A673 (cell line): ENCODE measurements at regions not wholly inside any gene's neighbourhood (a gene's known extent, or its start where the extent isn't known, plus 50 kb on each side); places are given as distances from the start of the nearest gene placed in this dataset.
"Not testable (repeated sequence)": the region's sequence is repeated elsewhere in the genome, so short reads cannot be mapped to it uniquely, and the experiment has no call there.

Experiments used
- BruUV-seq: library from RNA; stranded (reverse); fragments of 400-500 nt; replicated peaks from 2 replicates; lab custom pipeline; 2021; lab: Mats Ljungman, UMichigan
- CTCF ChIA-PET: fragments of 300-600 bp; sonication (Branson Sonifier 250); formaldehyde crosslinking; loops from one replicate; lab custom pipeline; 2022; ENCODE audit warnings: antibody characterized with exemption; lab: Charles Lee
- POLR2A ChIA-PET: fragments of 300-600 bp; sonication (Branson Sonifier 250); formaldehyde crosslinking; loops from one replicate; lab custom pipeline; 2022; ENCODE audit warnings: antibody characterized with exemption; ENCODE audit not compliant: low non-redundant PET; lab: Charles Lee
- DNase-seq: peaks from one replicate; pipeline ENCODE4 v3.0.0-alpha.2; 2015; ENCODE audit warnings: low spot score
- H3K27ac ChIP-seq: fragments of 200-600 bp; sonication (generic); 2 replicates; pipeline ENCODE4 v1.5.1; 2016; ENCODE audit warnings: mixed run types, low read depth, mild to moderate bottlenecking, mixed read lengths, antibody characterized with exemption, low read length; ENCODE audit not compliant: poor library complexity, severe bottlenecking
- H3K27me3 ChIP-seq: fragments of 200-600 bp; sonication (generic); replicated peaks from 2 replicates; pipeline ENCODE4 v1.6.1; 2017; ENCODE audit warnings: mixed run types, low read depth, mild to moderate bottlenecking, mixed read lengths, antibody characterized with exemption, low read length; ENCODE audit not compliant: insufficient read depth, poor library complexity
- H3K36me3 ChIP-seq: fragments of 200-600 bp; sonication (generic); 2 replicates; pipeline ENCODE4 v1.6.1; 2016; ENCODE audit warnings: mixed run types, mild to moderate bottlenecking, mixed read lengths, antibody characterized with exemption, low read length; ENCODE audit not compliant: insufficient read depth, poor library complexity, severe bottlenecking
- H3K4me1 ChIP-seq: fragments of 200-600 bp; sonication (generic); 2 replicates; pipeline ENCODE4 v1.6.1; 2017; ENCODE audit warnings: mixed run types, mild to moderate bottlenecking, mixed read lengths, antibody characterized with exemption, low read length; ENCODE audit not compliant: insufficient read depth, poor library complexity, severe bottlenecking
- H3K4me3 ChIP-seq: fragments of 200-600 bp; sonication (generic); 2 replicates; pipeline ENCODE4 v1.5.1; 2016; ENCODE audit warnings: low read depth, mixed run types, mild to moderate bottlenecking, mixed read lengths, low read length; ENCODE audit not compliant: poor library complexity, severe bottlenecking
- H3K9me3 ChIP-seq: fragments of 200-600 bp; sonication (generic); 2 replicates; pipeline ENCODE4 v1.6.1; 2016; ENCODE audit warnings: mixed run types, low read depth, mild to moderate bottlenecking, mixed read lengths, antibody characterized with exemption, low read length; ENCODE audit not compliant: poor library complexity, severe bottlenecking
- EZH2 ChIP-seq: fragments of 200-600 bp; sonication (generic); IDR thresholded peaks from 2 replicates; pipeline ENCODE4 v1.6.1; 2017; ENCODE audit warnings: borderline replicate concordance, low read depth, mild to moderate bottlenecking, mixed read lengths, antibody characterized with exemption, low read length; ENCODE audit not compliant: poor library complexity, severe bottlenecking
- intact Hi-C: fragments of 100-400 bp; cut with micrococcal nuclease; formaldehyde crosslinking; loops from one replicate; pipeline ENCODE4 v1.10.0; 2022; ENCODE audit not compliant: unreplicated experiment
- TF ChIP-seq, protein P1 (sequence below): fragments of 300-800, 200-600 bp; sonication (generic); conservative IDR thresholded peaks from 2 replicates; pipeline ENCODE4 v1.5.1; 2017; ENCODE audit warnings: low read depth, mild to moderate bottlenecking, antibody characterized with exemption, low read length, moderate library complexity, mixed read lengths

DNA sequence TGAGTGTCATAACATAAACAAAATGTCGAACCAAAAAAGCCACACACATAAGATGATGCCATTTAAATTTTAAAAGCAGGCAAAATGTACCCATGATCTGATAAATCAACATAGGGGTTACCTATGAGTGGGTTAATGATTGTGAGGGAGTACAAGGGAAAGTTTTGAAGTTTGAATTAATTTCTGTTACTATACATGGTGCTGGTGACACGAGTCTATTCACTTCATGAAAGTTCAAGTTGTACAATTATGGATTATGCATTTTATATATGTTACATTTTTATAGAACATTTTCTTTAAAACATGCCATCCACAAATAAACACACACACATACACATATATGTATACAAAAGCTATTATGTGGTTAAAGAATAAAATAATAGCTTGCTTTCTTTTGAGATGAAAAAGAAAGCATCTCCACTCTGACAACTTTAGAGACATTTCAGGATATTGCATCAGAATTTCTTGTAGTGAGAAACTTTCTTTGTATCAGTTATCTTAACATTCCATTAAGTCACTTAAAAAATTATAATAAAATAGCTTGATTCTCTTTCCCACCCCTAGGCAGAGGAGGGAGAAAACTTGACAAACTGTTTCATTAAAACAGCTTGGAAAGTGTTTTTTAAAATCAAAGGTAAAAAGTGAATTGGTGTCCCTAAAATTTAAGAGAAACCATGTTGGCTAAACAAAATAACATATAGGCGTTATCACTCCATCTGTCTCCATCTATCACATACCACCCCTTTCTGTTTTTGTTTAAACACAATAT, 891.8 kb upstream of the NDST4 start:
- Histone ChIP-seq H3K9me3 (no peaks in the 10 kb centered on the region), H3K4me1 (peaks cover 5% of the 10 kb centered on the region), H3K36me3 (no peaks in the 10 kb centered on the region), H3K27ac (peak overlapping the region; percentile 73), H3K4me3 (no peak overlapping the region), H3K27me3 (no peaks in the 10 kb centered on the region)
- DNase-seq, result peak; percentile 46
- ChIA-PET POLR2A (no interaction called here), CTCF (no interaction called here)
- no TSS peak for BruUV-seq
- intact Hi-C loops, result no loop called here
- no peak for TF ChIP-seq EZH2
- TF ChIP-seq, protein P1, sequence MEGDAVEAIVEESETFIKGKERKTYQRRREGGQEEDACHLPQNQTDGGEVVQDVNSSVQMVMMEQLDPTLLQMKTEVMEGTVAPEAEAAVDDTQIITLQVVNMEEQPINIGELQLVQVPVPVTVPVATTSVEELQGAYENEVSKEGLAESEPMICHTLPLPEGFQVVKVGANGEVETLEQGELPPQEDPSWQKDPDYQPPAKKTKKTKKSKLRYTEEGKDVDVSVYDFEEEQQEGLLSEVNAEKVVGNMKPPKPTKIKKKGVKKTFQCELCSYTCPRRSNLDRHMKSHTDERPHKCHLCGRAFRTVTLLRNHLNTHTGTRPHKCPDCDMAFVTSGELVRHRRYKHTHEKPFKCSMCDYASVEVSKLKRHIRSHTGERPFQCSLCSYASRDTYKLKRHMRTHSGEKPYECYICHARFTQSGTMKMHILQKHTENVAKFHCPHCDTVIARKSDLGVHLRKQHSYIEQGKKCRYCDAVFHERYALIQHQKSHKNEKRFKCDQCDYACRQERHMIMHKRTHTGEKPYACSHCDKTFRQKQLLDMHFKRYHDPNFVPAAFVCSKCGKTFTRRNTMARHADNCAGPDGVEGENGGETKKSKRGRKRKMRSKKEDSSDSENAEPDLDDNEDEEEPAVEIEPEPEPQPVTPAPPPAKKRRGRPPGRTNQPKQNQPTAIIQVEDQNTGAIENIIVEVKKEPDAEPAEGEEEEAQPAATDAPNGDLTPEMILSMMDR, result no peak

DNA sequence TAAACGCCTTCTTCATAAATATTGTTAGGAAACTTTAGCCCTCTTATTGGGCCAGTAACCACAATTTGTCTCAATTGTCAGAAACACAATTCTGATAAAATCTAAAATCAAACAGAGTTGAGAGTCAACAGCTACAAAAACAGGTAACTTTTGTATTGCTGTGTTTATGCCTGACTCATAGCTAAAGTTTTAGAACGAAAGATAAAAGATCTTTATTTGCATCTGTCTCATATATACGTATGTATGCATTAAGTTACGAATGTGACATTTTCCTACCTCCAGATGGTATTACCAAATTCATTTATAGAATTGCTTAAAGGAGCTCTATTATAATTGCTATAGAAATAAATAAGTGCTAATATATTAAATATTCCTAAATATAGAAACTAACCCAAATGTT, 887.9 kb upstream of the NDST4 start:
- Histone ChIP-seq H3K27ac (no peak overlapping the region), H3K36me3 (no peaks in the 10 kb centered on the region), H3K9me3 (no peaks in the 10 kb centered on the region), H3K27me3 (no peaks in the 10 kb centered on the region), H3K4me1 (peaks cover 5% of the 10 kb centered on the region), H3K4me3 (no peak overlapping the region)
- no TSS peak for BruUV-seq
- no peak for DNase-seq
- POLR2A ChIA-PET, result no interaction called here
- TF ChIP-seq, protein P1, result no peak
- TF ChIP-seq EZH2, result no peak
- CTCF ChIA-PET, result no interaction called here
- intact Hi-C loops, result no loop called here

DNA sequence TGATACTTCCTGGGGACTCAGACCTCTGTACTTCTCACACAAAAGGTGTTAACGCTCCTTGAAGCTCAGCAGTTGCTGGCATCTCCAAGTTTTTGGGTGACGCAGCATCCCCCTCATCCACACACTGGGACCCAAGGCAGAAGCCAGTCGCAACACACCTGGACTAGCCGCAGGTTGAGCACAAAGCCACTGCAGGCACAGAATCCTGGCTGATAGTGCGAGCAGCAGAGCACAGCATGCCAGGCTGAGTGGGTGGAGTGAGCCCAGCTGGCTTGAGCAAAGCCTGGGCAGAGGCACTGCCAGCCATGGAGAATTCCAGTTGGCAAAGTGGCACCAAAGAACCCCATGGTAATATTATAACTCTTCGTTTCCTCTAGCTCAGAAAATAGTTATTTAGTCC, 873.2 kb upstream of the NDST4 start:
- no peak for DNase-seq
- ChIA-PET POLR2A (no interaction called here), CTCF (no interaction called here)
- Histone ChIP-seq H3K4me3 (no peak overlapping the region), H3K4me1 (no peaks in the 10 kb centered on the region), H3K9me3 (no peaks in the 10 kb centered on the region), H3K36me3 (no peaks in the 10 kb centered on the region), H3K27me3 (no peaks in the 10 kb centered on the region), H3K27ac (no peak overlapping the region)
- intact Hi-C loops, result no loop called here
- TF ChIP-seq, protein P1, result no peak
- no peak for TF ChIP-seq EZH2
- BruUV-seq, result no TSS peak

DNA sequence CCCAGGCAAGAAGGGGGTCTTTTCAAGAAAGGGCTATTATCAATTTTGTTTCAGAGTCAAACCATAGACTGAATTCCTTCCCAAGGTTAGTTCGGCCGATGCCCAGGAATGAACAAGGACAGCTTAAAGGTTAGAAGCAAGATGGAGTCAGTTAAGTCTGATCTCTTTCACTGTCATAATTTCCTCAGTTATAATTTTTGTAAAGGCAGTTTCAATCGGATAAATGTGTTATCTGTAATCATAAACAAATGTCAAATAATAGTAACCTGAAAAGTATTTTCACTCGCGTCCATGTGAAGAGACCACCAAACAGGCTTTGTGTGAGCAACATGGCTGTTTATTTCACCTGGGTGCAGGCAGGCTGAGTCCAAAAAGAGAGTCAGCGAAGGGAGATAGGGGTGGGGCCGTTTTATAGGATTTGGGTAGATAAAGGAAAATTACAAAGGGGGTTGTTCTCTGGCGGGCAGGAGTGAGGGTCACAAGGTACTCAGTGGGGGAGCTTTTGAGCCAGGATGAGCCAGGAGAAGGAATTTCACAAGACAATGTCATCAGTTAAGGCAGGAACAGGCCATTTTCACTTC, 862.1 kb upstream of the NDST4 start:
- intact Hi-C loops, H3K4me3 ChIP-seq, CTCF ChIA-PET, H3K27me3 ChIP-seq, POLR2A ChIA-PET, H3K27ac ChIP-seq, H3K36me3 ChIP-seq, DNase-seq, H3K9me3 ChIP-seq, BruUV-seq, H3K4me1 ChIP-seq: not testable (repeated sequence)
